ENCODE measurements at regions not wholly inside any gene's neighbourhood (a gene's known extent, or its start where the extent isn't known, plus 50 kb on each side); places are given as distances from the start of the nearest gene placed in this dataset.

DNA sequence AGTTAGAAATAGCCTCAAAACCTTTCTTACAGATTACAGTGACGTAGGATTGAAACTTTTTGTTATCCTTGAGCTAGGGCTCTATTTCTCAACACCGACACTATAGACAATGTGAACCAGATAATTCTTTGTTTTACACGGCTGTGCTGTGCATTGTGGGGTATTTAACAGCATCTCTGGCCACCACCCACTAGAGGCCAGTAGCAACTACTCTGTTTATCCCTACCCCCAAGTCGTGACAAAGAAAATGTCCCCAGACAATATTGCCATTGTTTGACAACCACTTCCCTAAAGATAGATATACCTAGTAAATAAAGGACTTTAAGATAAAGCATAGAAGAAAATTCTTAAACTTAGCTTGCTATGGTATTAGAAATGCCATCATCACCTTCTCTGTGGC, 359.6 kb downstream of the ARL4A start:
- no peak for DNase-seq

DNA sequence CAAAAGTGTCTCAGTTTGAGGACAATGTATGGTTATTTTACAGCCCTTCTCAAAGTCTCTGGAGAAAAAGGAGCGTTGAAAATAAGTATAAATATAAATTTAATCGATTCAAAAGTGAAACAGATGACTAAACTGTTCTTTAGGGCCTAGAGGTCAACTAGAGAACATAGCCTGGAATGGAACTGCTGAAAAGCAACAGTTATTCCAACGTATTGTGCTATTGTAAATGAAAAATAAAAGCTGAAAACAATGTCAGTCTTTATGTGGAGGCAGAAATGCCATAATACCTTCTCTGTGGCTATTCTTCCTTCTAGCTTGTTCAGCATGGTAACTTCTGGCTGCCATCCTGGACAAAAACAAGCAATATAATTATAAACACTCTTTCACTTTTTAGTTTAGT, 362.5 kb downstream of the ARL4A start:
- DNase-seq, result no peak

DNA sequence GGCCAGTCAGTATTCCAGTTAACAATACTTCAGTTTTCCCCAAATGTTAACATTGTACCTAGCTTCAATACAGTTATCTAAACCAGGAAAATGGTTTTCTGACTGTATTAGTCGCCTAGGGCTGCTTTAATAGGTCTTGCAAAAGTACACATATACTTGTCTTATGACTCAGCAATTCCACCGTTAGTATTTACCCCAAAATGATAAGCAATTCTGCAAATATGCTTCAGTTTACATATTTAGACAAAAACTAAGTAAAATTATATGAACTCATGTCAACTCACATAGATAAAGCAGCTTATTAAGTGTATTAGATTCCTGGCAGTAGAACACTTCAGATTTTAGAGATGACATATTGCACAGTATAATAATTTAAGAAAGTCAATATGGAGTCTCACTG, 363.3 kb downstream of the ARL4A start:
- no peak for DNase-seq

DNA sequence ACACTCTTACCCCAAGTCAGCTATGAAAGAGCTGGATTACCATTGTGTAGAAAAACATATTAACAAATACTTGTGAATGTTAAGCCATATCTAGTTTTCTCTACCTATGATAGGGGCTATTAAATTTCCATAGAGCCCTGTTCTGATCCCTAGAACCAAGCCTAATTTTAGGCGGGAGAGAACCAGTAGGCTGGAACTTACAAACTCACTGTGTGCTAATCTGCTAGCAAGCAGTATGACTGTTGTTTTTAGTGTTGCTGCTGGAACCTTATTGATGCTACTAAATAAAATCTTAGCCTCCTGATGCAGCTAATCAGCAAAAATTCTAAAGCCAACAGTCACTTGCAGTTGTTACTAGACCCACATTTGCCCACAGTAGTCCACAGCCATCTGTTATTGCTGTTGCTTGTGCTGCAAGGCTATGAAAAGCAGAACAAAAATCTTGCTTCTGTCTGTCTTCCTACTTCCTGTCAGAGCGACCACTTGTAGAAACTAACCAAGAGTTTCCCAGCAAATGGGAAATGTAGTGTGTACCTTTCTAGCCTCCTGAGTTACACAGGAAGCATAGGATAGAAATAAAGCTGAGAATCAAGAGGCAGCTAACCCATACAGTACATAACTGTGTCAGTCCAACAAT, 368.4 kb downstream of the ARL4A start:
- no peak for DNase-seq

DNA sequence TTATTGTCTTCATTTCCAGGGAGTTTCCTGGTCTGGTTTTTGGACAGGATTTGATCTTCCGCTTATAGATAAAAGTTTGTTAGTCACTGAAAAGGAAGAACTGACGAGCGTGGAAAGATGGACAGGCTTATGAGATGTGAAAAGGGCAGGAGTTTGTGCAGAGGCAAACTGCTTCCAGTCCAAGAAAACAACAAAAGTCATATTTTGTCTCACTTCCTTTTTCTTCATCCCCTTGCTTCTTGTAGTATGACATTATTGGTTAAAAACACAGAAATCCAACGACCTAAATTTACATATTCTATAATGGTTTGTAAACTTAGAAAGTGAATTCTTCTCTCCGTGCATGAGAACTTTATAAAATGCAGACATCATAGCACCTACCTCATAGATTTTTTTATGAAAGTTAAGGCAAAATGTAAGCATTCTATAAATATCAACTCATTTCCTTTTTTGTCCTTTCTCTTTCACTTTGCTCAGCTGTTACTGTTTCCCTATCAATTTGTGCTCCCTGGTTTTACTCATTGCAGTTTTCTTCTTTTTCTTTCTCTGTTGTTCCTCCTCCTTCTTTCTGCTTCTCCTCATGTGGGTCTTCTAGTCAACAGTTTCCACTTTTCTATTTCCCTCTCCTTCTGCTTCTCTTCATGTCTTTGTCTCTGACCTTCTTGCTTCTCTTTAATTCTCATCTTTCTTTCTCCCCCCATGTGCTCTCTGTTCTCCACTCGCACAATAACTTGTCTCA, 370.2 kb downstream of the ARL4A start:
- no peak for DNase-seq

DNA sequence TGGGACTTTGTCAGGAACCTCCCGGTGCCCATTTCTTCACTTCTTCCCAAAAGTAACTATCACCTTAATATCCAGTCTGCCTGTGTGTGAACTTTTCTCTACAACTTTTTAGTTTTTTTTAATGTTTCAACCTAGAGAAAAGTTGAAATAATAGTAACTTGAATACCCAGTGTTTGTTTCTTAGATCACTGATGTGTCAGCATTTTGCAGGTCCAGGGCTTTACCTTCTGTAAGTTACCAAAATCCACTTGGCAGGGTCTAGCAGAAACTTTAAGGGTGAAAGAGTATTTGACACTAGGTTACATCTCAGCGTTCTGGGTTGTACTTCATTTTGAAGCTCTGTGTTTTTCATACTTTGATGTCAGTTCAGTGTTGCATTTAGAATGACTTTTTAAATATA, 372.7 kb downstream of the ARL4A start:
- no peak for DNase-seq

DNA sequence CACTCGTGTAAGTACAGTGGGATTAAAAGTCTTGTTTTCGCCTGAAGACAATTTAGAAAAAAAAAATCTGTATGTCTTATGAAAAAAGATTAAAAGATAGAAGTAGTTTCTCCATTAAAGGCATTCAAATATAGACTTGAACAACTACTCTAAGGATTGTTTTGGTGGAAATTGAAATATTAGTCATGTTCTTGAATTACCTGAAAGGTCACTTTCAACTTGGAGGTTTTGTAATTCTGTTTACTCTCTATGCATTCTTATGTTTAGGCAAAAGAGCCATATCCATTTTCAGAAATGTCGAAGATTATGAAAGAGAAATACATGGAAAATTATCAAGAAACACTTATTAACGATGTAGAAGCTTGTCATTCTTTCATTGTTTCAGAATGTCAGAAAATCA, 373.7 kb downstream of the ARL4A start:
- no peak for DNase-seq

DNA sequence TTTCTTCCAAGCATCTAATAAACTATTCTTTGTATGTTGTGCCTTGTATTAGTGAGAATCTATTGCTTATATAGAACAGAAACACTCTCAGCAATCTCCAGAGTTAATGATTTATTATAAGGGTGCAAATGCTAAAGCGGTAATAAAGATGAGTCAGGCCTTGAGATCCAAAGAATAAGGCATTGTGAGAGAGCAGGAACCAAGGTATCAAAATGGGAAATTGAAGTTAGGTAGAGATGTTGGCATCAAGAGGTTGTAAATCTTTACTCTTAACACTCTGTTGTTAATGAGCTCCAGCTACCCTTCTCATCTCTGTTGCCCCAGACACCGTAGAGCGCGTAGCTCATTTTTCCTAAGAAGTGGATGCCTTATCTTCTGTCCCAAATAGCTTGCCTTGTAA, 375.2 kb downstream of the ARL4A start:
- no peak for DNase-seq

DNA sequence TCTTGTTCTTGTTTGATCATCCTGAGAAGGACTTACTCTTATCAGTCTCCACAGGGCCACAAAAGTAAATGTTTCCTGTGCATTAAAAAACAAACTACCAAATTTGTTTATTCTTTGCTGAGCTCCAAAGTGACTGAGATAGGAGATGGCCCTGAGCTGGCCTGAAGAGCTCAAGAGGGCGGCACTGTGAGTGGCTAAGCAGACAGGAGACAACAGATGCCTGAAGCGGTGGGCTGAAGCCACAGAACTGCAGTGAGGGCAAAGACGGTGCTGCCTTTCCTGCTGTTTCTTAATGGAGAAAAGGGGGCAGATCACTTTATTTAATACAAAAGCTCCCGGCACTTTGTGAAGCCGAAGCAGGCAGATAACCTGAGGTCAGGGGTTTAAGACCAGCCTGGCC, 379.6 kb downstream of the ARL4A start:
- no peak for DNase-seq

DNA sequence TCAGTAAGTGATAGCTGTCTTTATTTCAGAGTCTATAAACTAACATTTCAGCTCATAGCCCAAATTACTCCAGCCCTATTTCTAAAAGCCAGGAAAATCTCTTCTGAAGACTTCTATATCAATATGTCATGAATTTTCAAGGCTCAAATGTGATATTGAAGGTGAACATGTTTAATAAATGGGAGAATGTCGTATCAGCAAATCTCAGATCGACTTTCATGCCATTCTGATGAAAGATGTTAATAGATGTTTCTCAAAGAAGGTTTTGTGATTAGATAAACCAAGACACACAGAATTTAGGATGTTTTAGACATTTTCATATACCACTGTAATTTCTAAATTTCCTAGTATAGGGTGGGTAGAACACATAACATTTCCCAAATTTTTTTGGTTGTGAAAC, 380.6 kb downstream of the ARL4A start:
- DNase-seq, result no peak

DNA sequence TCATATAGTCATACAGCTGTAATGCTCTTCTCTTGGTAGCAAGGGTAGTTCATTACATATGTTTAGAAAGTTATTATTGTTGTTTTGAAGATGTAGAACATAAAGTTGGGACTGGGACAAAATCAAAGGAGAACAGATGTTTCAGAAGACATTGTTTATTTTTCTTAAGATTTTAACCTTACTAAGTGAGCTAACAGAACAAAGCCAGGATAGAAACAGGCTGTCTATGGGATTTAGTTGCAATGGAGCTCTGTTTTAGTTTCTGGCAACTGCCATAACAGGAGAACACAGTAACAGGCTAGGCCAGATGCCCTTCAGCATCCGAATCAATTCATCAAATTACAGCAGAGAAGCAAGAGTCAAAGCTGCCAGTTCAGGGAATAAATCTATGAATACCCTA, 382.4 kb downstream of the ARL4A start:
- DNase-seq, result no peak

DNA sequence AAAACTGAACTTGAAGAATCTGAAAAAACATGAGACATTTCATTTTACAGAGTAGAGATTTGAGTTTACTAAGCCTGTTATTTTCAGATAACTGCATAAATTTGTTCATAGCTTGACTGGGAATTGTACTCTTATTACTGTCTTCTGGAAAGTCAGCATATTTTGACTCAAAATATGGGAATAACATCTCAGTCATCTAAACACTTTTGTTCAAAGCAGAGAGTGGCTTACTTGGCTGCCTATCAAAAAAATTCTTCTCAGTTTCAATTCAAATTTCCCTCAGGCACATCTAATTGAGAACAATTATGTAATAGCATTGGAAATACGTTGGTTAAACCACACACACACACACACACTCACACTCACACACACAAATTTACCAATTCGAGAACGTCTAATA, 384.6 kb downstream of the ARL4A start:
- no peak for DNase-seq

DNA sequence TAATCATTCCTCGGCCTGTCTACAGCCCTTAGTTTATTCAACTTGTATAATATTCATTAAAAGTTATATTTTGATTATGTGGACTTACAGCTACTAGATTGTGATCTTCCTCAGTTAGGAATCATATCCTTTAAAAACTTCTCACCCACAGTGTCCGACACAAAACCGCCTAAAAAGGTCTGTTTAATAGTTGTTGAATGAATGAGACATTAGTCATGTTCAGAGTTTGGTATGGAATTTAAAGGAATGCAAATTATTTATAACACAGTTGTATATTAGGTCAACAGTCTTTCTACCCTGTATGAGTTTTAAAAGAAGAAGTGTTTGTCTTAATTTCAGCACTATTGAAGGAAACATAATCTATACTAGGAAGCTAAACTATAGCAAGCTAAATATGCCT, 390.0 kb downstream of the ARL4A start:
- DNase-seq, result no peak

DNA sequence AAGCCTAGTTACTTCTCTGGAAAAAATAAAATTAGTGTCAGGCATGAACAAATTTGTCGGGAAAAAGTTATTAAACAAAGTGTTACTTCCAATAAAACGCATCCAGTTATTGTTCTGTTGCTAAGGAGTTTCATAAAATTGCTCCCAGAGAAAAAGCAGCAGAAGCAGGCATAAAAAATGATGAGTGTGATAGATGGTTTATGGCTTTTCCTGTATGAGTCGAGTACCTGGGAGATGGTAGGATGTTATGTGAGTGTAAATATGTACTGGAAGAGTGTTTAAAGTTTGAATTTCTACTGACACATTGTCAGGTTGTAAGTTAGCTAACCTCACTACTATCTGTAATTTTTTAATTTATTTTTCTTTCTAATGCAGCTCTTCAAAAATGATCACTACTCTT, 390.7 kb downstream of the ARL4A start:
- DNase-seq, result no peak

DNA sequence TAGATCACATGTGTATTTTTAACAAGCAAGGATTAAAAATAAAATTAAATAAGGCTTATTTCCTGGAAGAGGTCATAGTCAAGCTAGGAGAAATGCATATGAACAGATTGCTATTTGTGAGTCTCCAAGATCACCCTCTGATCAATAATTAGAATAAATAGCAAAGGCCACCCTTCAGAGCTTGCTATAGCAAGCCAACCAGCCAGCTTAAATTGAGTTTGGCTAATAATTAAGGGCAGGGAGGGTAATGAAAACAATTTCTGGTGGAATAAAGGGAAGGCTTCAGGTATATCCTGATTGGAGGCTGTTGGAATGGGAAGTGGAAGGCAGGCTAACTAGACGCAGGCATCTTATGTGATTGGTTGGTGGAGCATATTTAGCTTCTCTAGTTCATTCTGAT, 403.5 kb downstream of the ARL4A start:
- DNase-seq, result no peak

DNA sequence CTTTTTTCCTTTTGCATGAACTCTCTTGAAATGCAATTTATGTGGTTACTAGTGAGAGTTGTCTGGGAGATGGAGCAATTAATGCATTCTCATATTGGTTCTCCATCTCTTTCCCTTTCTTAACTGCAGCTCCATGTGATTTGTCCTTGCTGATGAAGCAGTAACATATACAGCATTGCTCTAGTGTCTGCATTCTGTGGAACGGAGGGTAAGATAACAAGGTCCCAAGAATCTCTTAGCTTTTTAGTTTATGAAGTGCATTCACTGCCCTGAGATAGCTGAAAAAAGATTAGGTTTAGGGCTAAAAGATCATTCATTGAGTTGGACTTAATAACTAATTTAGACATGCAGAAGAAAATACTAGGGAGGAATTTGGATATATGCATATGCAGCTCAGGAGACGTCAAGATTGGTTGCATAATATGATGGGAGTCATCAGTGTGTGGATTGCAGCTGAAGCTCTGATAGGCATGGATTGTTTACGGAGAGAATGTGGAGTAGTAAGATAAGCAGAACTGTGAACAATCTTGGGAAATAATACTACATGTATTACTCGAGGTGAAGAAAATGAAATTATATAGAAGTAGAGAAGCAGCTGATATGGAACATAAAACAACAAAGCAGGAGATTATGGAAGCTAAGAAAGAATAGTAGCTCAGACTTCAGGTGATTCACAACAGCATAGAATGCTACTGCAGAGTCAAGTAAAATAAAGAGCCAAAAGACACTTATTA, 404.7 kb downstream of the ARL4A start:
- no peak for DNase-seq

DNA sequence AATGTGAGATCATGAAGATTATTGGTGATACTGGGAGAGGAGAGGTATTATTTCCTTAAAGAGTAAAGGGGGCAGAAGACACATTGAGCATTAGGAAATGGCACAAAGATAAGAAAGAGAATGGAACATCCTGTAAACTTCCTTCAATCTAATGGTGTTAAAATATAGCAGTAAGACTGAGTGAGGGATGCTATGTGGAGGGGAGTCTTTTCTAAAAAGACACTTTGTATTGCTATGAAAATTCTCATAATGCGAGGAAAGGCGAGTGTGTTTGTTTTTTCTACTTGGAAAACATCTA, 405.2 kb downstream of the ARL4A start:
- DNase-seq, result no peak

DNA sequence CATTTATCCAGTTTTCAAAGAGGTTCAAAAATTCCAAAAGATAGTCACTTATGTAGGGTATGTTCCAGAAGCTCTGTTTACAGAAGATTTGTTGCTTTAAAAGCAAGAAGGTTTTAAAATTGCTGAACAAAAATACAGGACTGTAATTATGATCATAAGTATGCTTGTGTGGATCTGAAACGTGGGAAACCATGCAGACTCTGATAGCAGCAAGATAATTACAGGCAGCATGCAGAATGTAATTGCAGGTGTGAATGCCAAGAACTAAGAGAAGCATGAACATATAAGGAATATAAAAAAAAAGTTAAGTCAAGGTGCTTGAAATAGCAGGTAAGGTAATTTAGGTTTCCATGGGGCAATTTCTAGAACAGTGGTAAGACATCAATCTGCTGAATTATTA, 405.7 kb downstream of the ARL4A start:
- DNase-seq, result no peak

DNA sequence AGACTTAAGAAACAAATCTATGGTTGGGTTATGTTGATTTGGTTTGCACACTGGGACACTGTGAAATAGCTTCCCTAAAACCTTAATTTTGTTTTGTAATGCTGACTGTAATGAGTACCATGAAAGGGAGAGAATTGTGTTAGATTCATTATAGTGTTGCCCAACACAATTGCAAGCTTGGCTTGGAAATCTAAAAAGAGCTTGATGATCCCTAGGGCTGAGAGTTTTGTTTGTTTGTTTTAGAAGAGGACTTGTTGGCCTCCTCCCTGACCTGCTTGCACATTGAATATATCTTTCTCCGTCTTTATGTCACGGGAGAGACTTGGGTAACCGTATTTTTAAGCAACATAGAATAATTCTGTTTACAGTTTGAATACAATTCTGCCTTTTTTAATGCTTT, 410.1 kb downstream of the ARL4A start:
- no peak for DNase-seq

DNA sequence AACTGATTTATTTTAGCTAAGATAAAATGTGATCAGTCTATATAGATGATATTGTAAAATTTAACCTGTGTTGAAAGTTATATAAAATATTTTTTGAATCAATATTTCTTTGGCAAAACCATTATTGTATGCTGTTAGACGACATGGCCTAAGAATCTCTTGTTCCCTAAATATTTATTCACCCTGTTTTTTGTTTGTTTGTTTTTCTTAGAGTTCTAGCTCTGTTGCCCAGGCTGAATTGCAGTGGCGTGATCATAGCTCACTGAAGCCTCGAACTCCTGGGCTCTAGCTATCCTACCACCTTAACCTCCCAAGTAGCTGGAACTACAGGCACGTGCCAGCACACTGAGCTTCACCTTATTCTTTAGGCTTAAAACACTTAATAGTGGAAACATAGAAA, 410.7 kb downstream of the ARL4A start:
- no peak for DNase-seq

DNA sequence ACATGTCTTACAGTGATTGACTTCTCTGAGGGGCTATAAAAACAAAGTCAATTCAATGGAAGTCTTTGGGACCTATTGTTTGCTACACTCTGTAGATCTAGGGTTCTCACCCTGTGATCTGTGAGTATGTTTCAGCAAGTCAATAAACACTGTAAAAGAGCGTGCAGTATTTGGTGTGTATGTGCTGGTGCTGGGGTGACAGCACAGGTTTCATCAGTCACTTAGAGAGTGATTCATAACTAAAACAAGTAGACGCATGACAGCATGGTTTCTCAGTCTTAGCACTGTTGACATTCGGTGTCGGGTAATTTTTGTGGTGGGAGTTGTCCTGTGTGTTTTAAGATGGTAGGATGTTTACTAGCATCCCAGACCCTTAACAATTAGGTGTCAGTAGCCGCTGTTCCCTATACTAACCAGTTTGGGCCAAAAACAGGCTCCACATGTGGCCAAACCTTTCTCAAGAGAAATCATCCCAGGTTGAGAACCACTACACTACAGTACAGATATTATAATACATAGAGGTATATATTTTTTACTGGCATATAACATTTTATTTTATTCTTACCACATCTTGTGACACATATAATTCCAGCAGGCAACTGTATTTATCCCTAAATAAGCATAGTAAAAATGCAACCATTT, 411.8 kb downstream of the ARL4A start:
- no peak for DNase-seq

DNA sequence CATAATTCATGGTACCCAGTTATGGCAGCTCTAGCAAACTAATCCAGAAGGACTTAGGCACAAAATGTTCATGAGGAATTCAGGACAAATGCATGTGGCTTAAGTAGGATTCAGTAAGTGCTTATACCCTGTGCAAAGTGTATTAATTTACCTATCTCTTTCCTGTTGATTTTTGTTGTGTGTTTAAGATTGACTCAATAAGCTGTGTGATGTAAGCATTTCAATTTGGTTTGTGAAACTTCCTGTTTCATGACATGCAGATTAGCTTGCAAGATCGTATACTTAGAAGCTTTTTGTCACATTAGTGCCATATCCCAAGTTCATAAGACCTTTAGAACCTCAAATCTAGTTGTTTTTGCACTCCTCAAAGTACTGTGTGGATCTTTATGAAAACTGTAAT, 416.7 kb downstream of the ARL4A start:
- no peak for DNase-seq

DNA sequence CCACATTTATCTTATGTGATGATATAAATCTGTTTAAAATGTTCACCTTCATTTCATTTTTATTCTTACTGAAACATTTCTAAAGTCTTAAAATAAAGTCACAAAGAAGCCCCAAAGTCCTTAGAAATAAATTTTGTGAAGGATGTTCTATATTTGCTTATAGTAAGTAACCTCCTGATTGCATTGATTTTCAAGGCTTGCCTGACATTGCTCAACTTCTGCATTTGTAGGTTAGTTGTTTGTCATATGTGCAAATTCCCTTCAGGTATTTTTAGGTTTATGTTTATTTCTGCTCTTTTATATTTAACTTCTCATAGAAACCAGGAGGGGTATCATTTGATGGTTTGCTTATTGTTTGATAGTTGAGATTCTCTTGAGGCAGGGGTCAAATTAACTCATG, 417.8 kb downstream of the ARL4A start:
- no peak for DNase-seq

DNA sequence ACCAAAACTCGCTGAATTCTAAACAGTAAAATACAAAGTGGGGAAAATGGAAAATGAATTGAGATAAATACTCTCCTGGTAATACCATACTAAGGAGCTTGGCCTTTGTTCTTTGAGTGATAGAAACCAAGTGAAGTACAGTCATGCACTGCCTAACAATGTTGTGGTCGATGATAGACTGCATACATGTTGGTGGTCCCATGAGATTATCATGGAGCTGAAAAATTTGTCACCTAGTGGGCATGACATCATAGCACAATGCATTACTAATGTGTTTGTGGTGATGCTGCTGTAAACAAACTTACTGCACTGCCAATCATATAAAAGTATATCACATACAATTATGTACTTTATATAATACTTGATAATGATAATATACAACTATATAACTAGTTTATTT, 419.1 kb downstream of the ARL4A start:
- DNase-seq, result no peak
